Stimulated activated naive CD4-positive, alpha-beta T cell treated with Interleukin-2 at 50 U/mL for 16 hours (primary cell): ENCODE measurements at regions not wholly inside any gene's neighbourhood (a gene's known extent, or its start where the extent isn't known, plus 50 kb on each side); places are given as distances from the start of the nearest gene placed in this dataset.
A peak's percentile ranks its signal among the peaks of the same experiment; 100 is the strongest.

Experiments used
- DNase-seq: peaks from one replicate; lab custom pipeline; 2025; lab: John Stamatoyannopoulos, UW

- DNase-seq, result no peak
Observed at GRCh38 chr17:5694551-5694950, 110.2 kb upstream of the NLRP1 start.

DNA sequence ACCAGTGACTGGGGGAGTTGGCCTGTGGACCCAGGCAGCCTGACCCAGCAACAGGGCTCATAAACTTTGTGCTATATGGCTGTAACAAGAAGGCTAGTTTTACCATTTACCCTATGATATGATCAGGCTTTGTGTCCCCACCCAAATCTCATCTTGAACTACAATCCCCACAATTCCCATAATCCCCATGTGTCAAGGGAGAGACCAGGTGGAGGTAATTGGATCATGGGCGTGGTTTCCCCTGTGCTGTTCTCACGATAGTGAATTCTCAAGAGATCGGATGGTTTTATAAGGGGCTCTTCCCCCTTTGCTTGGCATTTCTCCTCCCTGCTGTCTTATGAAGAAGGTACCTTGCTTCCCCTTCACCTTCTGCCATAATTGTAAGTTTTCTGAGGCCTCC, 111.2 kb upstream of the NLRP1 start:
- DNase-seq, result no peak

DNA sequence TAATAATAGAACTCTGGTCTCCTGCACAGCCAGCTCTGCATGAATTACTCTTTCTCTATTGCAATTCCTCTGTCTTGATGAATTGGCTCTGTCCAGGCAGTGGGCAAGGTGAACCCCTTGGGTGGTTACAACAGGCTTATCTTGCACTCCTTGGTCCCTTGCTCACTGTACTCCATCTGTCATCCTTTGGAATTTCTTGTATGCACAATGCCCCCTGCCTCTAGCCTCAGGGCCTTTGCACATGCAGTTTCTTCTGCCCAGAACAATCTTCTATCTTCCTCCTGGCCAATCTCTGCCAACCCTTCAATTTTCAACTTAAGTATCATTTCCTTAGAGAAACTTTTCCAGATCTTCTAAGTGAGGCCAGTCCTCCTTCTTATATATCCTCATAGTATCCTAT, 114.7 kb upstream of the NLRP1 start:
- DNase-seq, result no peak

- DNase-seq, result no peak
Observed at GRCh38 chr17:5699814-5700213, 115.5 kb upstream of the NLRP1 start.

GRCh38 chr17:5700745-5701144, 116.4 kb upstream of the NLRP1 start:
- no peak for DNase-seq

DNA sequence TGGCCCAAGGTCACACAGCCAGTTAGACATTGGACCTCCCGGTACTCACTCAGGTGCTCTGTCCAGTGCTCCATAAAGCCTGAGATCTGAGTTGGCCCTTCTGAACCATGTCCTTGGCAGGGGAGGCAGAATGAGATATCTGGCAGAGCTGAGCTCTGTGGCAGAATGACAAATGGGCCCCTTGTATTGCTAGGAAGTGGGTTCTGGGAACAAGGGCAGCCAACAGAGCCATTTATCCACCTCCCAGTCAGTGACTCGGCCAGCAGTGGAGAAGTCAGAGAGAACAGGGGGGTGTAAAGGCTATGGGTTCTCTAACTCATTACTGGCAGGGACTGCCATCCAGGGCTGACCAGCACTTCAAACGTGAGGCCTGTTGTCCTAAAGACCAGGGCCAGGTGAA, 117.1 kb upstream of the NLRP1 start:
- no peak for DNase-seq

GRCh38 chr17:5702951-5703510, 118.7 kb upstream of the NLRP1 start:
- no peak for DNase-seq

DNA sequence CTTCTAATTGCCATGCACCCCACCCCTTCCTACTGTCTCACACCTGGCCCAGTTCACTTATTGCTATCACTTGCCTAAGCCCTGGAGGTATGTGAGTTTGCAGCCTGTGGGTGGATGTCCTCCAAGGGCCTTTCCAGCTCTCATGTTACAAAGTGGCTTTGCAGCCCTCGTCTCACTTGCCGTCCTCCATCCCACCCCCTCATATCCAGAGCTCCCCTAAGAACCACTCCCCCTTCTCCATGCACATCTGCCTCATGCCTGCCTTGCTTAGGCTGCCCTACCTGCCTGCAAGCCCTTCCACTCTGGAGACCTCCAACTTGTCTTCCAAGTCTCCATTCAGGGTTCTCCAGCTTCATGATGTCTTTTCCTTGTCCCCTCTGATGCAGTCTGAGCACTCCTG, 119.4 kb upstream of the NLRP1 start:
- no peak for DNase-seq

DNA sequence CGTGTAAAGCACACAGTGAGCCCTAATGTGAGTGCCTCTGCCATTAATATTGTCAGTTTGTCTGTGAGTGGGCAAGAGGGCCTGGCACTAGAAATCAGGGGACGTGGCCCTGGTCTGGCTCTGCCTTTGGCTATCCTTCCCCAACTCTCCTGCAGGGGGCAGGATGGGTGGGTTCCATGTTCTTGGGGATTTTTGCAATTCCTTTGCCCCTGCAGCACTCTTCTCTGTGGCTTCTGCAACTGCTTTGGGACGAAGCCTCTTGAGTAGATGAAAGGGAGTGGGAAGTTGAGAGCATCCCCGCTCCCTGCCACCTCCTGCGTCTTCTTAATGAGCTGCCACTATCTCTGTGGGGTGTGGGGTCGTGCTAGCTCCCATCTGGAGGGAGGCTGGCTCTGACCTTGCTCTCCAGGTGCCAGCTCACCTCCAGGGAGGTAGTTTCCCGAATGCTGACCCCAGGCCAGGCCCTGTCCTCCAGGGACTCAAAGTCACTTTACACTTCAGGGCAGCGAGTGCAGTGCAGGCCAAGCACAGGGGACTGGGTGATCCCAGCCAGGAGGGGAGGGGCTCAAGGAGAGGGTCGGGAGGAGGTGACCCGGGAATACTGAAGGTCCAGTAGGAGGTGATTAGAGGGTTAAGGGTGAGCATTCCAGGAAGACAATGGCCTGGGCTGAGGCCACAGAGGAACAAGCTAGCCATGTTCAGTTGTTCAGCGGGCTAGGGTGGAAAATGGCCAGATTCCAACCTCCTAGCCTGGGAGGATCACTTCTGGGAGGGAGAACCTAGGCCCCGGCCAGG, 121.0 kb upstream of the NLRP1 start:
- DNase-seq, result no peak

- no peak for DNase-seq
Observed at GRCh38 chr17:5705876-5706576, 121.7 kb upstream of the NLRP1 start.

GRCh38 chr17:5706577-5707210, 122.4 kb upstream of the NLRP1 start:
- DNase-seq, result peak; percentile 44

GRCh38 chr17:5707482-5707881, 123.2 kb upstream of the NLRP1 start:
- no peak for DNase-seq

GRCh38 chr17:5708344-5708743, 124.0 kb upstream of the NLRP1 start:
- no peak for DNase-seq

GRCh38 chr17:5711344-5711743, 127.0 kb upstream of the NLRP1 start:
- DNase-seq, result no peak

- no peak for DNase-seq
Observed at GRCh38 chr17:5714993-5715392, 130.7 kb upstream of the NLRP1 start.

DNA sequence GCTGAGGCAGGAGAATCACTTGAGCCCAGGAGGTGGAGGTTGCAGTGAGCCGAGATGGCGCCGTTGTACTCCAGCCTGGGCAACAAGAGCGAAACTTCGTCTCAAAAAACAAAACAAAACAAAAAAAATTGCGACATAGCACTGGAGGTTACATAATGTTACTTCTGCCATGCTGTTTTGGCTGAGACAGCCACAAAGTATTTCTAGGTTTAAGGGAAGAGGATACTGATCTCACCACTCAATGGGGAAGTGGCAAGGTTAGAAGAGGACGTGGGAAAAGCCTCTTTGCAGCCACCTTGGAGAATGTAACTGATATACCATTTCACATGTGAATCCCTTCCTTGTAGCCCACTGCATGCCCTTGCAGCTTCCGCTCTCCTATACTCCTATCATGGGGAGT, 131.2 kb upstream of the NLRP1 start:
- no peak for DNase-seq

DNA sequence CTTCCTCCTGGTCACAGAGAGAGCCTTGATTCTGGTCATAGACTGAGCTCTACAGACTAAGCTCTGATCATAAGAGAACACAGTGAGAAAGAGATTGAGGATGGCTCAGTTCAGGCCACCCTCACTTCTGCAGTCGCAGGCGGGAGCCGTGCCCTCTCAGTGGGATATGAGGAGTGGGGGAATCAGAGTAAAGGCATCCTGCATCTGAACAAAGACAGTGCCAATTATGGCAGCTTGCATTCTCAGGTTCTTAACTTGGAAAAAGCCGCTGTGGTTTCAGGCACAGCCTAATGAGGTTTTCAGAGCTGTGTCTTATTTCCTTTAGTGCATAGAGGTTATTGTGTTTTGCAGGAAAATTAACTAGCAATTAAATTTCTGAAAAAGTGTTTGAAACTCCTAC, 134.4 kb upstream of the NLRP1 start:
- DNase-seq, result no peak

- DNase-seq, result no peak
Observed at GRCh38 chr17:5719976-5720375, 135.7 kb upstream of the NLRP1 start.

- no peak for DNase-seq
Observed at GRCh38 chr17:5730373-5730772, 146.1 kb upstream of the NLRP1 start.

GRCh38 chr17:5740937-5741336, 156.6 kb upstream of the NLRP1 start:
- no peak for DNase-seq

GRCh38 chr17:5741810-5742209, 157.5 kb upstream of the NLRP1 start:
- no peak for DNase-seq

DNA sequence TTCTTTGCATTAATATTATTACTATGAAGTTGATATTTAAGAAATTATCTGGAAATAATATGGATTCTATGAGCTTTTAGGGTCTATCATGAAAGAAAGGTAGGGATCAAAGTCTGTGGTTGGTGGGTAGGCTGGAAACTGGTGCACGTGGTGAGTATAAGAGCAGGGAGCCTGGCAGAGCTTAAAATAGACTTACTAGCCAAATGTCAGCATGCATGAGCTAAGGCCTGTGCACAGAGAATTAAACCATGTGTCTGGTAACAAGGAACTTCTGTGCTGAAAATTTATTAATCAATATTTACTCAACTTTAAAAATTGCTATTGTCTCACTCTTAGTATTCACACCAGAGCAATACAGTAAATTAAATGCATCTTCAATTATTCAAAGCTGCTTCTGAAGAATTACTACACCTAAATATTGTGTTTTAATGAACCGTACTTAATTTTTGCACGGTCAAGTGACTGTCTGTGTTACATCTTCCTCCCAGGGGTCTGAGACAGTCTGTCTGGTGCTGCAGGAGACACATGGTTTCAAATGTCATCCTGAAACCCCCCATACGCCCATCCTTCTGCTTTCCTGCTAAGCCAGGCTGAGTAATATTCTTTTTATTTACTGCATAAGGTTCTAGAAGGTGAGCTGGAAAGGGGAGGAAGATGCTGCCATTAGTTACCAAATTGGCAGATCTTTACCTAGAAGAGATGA, 161.0 kb upstream of the NLRP1 start:
- no peak for DNase-seq
